Non-pigmented ciliary epithelial cell (primary cell): ENCODE measurements at regions not wholly inside any gene's neighbourhood (a gene's known extent, or its start where the extent isn't known, plus 50 kb on each side); places are given as distances from the start of the nearest gene placed in this dataset.
"Not testable (repeated sequence)": the region's sequence is repeated elsewhere in the genome, so short reads cannot be mapped to it uniquely, and the experiment has no call there.

Experiments
- DNase-seq: peaks from one replicate; pipeline ENCODE4 v3.0.0-alpha.2; 2010; ENCODE audit warnings: low read depth

DNA sequence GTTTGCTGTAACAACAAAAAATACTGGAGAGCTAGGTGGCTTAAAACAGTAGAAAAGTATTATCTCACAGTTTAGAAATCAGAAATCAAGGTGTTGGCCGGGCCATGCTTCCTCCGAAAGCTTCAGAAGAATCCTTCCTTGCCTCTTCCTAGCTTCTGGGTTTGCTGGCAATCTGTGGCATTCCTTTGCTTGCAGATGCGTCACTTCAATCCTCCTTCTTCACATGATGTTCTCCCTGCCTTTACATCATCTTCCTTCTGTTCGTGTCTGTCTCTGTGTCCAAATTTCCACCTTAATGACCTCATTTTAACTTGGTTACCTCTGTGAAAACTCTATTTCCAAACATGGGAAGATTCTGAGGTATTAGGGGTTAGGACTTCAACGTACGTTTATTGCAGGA, 90.4 kb upstream of the CHD1 start:
- no peak for DNase-seq

DNA sequence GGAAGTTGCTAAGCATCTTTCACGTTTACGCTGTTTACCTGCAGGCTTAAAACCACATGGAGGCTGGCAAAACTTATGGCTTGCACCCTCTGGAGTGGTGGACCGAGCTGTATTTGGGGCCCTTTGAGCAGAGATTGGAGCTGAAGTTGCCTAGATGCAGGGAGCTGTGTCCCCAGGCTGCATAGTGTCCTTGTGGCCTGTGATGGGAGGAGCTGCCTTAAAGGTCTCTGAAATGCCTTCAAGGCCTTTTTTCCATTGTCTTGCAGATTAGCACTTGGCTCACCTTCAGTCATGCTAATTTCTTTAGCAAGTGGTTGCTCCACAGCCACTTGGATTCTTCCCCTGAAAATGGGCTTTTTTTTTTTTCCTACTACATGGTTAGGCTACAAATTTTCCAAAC, 81.5 kb upstream of the CHD1 start:
- DNase-seq: no peak

- not testable (repeated sequence) for DNase-seq
Measured at GRCh38 chr5:99008009-99008408, 79.2 kb upstream of the CHD1 start.

- DNase-seq: no peak
Measured at GRCh38 chr5:99005506-99005905, 76.7 kb upstream of the CHD1 start.

- DNase-seq: no peak
Measured at GRCh38 chr5:99004960-99005359, 76.2 kb upstream of the CHD1 start.

GRCh38 chr5:99000876-99001275, 72.1 kb upstream of the CHD1 start:
- no peak for DNase-seq

- no peak for DNase-seq
Measured at GRCh38 chr5:99000221-99000620, 71.4 kb upstream of the CHD1 start.

GRCh38 chr5:98999631-99000030, 70.8 kb upstream of the CHD1 start:
- no peak for DNase-seq

GRCh38 chr5:98997000-98997399, 68.2 kb upstream of the CHD1 start:
- no peak for DNase-seq

- DNase-seq: no peak
Measured at GRCh38 chr5:98994611-98995010, 65.8 kb upstream of the CHD1 start.

DNA sequence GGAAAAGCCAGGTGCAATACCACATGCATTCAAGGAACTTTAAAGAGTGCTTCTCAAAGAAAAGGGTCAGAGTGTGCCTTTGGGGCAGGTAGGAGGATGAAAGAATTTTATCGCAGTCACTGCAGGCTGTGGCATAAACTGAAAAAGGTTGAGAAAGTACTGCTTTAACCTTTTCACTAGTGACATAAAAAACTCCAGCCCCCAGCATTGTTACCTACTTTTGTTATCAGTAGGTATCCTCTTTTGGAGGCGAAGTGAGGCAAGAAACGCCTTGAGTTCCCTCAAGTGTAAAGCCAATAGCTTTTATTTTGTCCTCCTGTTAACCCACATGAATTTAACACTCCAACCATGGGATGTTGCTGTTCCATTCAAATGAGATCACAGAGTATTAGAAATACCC, 64.7 kb upstream of the CHD1 start:
- DNase-seq: no peak

DNA sequence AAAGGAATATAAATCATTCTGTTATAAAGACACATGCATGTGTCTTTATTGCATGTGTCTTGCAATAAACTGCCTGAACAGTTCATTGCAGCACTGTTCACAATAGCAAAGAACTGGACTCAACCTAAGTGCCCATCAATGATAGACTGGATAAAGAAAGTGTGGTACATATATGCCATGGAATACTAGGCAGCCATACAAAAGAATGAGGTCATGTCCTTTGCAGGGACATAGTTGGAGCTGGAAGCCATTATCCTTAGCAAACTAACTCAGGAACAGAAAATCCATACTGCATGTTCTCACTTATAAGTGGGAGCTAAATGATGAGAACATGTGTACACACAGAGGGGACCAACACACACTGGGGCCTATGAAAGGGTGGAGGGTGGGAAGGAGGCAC, 63.7 kb upstream of the CHD1 start:
- no peak for DNase-seq

- no peak for DNase-seq
Measured at GRCh38 chr5:98989727-98990126, 60.9 kb upstream of the CHD1 start.

DNA sequence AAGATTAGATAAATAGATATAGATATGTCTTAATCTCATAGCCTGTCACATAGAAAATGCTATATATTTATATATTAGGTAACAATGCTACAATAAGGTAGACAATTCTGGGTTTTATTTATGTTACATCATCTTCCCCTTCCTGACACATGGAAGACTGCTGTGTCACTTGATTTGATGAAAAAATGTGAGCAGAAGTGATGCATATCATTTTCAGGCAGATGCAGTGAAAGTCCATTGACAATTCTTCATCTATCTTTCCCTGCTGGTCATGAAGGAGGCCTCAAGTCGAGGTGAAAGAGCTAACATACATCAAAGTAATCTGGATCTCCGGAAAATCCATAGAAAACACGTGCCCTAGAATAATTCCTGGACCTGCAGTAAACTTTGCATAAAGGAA, 57.8 kb upstream of the CHD1 start:
- no peak for DNase-seq

- DNase-seq: no peak
Measured at GRCh38 chr5:98982880-98983279, 54.1 kb upstream of the CHD1 start.
